Esophagus (tissue), 2 donors: ENCODE measurements at regions not wholly inside any gene's neighbourhood (a gene's known extent, or its start where the extent isn't known, plus 50 kb on each side); places are given as distances from the start of the nearest gene placed in this dataset.
"Not testable (repeated sequence)": the region's sequence is repeated elsewhere in the genome, so short reads cannot be mapped to it uniquely, and the experiment has no call there.

Experiments
- H3K27ac ChIP-seq, 2 donors: one replicate each; pipeline ENCODE4 v1.5.1; 2013; ENCODE audit warnings: low read depth in 2 of 2, mild to moderate bottlenecking in 2 of 2, inconsistent platforms in 1 of 2, low read length in 1 of 2, moderate library complexity in 1 of 2
- H3K27me3 ChIP-seq, 2 donors: one replicate each; pipeline ENCODE4 v1.6.1; 2013; ENCODE audit warnings: low read length in 2 of 2, control low read depth in 1 of 2, mild to moderate bottlenecking in 1 of 2; ENCODE audit not compliant: insufficient read depth in 2 of 2, control insufficient read depth in 1 of 2
- H3K36me3 ChIP-seq, 2 donors: one replicate each; pipeline ENCODE4 v1.6.1; 2013; ENCODE audit warnings: low read length in 1 of 2; ENCODE audit not compliant: control insufficient read depth in 2 of 2, insufficient read depth in 2 of 2
- H3K4me1 ChIP-seq, 2 donors: one replicate each; pipeline ENCODE4 v1.6.1; 2013; ENCODE audit warnings: low read length in 1 of 2; ENCODE audit not compliant: control insufficient read depth in 2 of 2, insufficient read depth in 2 of 2
- H3K4me3 ChIP-seq, 2 donors: one replicate each; pipeline ENCODE4 v1.5.1; 2013; ENCODE audit warnings: low read length in 2 of 2, mild to moderate bottlenecking in 2 of 2, low read depth in 1 of 2, moderate library complexity in 1 of 2
- H3K9me3 ChIP-seq, 2 donors: one replicate each; pipeline ENCODE4 v1.6.1; 2013; ENCODE audit warnings: mild to moderate bottlenecking in 2 of 2, low read depth in 1 of 2, low read length in 1 of 2, moderate library complexity in 1 of 2; ENCODE audit not compliant: control insufficient read depth in 2 of 2, insufficient read depth in 1 of 2
- WGBS, 2 donors: extraction: QIAGEN DNeasy Blood & Tissue Kit; methylation state at CpG; one replicate each; pipeline ENCODE4 v1.1.7; 2013; 5-methylcytosine and 5-hydroxymethylcytosine counted together
- donor health status: healthy with polysubstance abuse.
- donor health status: Bipolar disorder and iron deficiency.

DNA sequence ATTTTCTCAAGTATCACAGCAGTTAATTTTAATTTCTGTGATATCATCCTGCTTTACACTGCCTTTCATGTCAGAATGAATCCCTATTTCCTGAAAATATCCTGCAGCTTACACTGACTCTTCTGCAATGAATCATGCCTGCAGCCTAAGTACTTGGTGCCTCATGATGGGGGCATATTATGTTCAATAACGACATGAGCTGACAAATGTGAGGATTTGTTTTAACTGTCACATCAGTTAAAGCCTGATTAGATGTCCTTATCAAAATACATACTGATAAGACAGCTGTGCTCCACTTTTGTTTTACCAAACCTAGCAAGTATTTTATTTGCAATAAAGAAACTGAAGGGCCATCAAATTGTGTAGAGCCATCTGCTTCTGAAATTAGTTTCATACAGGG is 359.9 kb upstream of the AGA start:
- Histone ChIP-seq H3K27me3 (no peaks in the 10 kb centered on the region), H3K27ac (no peak overlapping the region), H3K36me3 (no peaks in the 10 kb centered on the region), H3K9me3 (no peaks in the 10 kb centered on the region), H3K4me1 (no peaks in the 10 kb centered on the region), H3K4me3 (no peak overlapping the region)
- WGBS, 2 donors, result 22 to 29% methylated on average over 1 of the region's 1 CpG

DNA sequence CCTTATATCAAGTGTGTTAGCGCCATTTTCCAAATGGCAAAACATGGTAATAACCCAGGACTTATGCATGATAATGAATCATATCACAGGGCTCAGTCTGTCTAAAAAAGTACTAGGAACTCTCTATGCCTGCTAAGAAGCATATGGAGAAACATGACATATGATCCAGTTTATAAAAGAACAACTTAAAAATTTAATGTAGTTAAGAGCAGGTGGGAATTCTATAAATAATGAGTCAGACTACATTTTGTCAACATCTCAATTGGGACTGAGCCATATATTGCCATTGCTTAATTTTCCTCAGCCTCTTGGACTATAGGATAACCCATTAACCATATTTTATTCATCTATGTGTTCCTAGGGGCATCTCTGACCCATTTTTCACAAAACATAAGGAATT is 360.4 kb upstream of the AGA start:
- 85 to 90% methylated on average over 1 of the region's 1 CpG for WGBS, 2 donors
- H3K4me3 ChIP-seq, result no peak overlapping the region
- H3K27ac ChIP-seq, result no peak overlapping the region
- H3K27me3 ChIP-seq, result no peaks in the 10 kb centered on the region
- no peaks in the 10 kb centered on the region for H3K36me3 ChIP-seq
- no peaks in the 10 kb centered on the region for H3K9me3 ChIP-seq
- H3K4me1 ChIP-seq, result no peaks in the 10 kb centered on the region

DNA sequence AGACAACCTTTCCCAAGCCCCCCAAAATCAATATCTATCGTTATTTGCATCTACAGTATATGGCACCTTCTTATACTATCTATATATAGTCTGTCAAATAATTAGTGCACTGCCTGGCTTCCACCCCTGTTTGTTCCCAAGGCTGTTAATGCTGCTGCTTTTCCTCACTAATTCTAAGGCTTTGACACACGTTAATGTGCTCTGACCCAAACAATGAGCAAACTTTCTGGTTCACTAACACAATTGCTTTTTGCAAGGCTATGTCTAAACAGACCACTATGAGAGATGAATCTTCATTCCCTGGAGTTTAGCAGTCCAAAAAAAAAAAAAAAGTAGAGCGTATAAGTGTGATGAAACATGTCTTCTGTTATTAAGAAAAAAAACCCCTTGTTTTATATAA is 360.9 kb upstream of the AGA start:
- H3K36me3 ChIP-seq, result no peaks in the 10 kb centered on the region
- peaks cover 0 to 3% of the 10 kb centered on the region in 2 donors for H3K9me3 ChIP-seq
- no peak overlapping the region for H3K27ac ChIP-seq
- H3K27me3 ChIP-seq, result no peaks in the 10 kb centered on the region
- no peak overlapping the region for H3K4me3 ChIP-seq
- 46 to 58% methylated on average over 3 of the region's 3 CpGs for WGBS, 2 donors
- no peaks in the 10 kb centered on the region for H3K4me1 ChIP-seq

DNA sequence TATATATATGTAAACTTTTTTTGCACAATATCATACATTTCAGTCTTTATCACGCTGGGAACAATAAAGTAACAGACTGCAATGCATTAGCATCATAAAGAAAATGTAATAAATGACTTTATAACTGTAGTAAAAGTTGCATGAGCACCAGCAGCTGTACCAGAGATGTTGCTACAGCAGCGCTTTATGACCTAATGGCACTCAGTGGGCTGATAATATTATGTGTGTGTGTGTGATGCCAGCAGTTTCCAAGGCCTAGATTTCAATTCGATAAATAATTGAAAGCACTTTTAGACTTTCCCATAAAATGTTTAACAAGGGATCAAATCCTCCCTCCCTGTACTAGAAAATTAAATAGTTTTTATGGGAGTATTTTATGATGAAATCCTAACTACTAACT is 367.6 kb upstream of the AGA start:
- peaks cover 0 to 3% of the 10 kb centered on the region in 2 donors for H3K9me3 ChIP-seq
- H3K27ac ChIP-seq, result no peak overlapping the region
- no peaks in the 10 kb centered on the region for H3K36me3 ChIP-seq
- H3K27me3 ChIP-seq, result no peaks in the 10 kb centered on the region
- no peaks in the 10 kb centered on the region for H3K4me1 ChIP-seq
- no peak overlapping the region for H3K4me3 ChIP-seq
- WGBS, 2 donors, result 69 to 72% methylated on average over 3 of the region's 3 CpGs

DNA sequence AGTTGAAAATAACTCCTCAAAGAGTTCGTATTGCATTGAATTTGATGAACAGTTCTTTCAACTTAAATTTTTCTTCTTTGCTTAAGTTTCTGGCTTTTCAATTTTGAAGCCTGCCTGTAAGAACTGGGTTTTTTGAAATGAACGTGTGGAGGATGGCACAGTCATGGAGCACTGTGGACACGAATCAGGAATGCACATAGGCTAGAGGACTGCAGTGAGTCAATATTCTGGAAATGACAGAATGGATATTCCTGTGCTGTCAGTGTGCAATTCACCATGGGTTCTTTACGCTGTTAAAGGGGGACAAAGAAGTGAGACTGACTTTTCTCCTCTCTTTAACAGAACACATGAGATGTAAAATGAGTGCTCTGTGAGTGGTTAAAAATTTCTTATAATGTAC is 368.0 kb upstream of the AGA start:
- Histone ChIP-seq H3K4me1 (no peaks in the 10 kb centered on the region), H3K27ac (no peak overlapping the region), H3K4me3 (no peak overlapping the region), H3K36me3 (no peaks in the 10 kb centered on the region), H3K9me3 (peaks cover 0 to 3% of the 10 kb centered on the region in 2 donors), H3K27me3 (no peaks in the 10 kb centered on the region)
- 65 to 69% methylated on average over 4 of the region's 4 CpGs for WGBS, 2 donors

DNA sequence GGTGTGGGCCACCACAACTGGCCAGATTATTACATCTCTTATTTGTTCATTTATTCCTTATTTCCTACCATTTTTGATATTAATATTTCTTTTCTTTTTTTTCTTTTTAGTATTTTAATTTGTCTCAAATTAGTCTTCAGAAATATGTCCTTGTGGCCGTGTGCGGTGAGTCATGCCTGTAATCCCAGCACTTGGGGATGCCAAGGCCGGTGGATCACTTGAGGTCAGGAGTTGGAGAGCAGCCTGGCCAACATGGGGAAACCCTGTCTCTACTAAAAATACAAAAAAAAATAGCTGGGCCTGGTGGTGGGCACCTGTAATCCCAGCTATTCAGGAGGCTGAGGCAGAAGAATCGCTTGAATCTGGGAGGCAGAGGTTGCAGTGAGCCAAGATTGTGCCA is 376.2 kb upstream of the AGA start:
- H3K36me3 ChIP-seq, H3K27ac ChIP-seq, H3K4me3 ChIP-seq, H3K27me3 ChIP-seq, H3K4me1 ChIP-seq, H3K9me3 ChIP-seq: not testable (repeated sequence)
- 86 to 99% methylated on average over 4 of the region's 4 CpGs for WGBS, 2 donors

DNA sequence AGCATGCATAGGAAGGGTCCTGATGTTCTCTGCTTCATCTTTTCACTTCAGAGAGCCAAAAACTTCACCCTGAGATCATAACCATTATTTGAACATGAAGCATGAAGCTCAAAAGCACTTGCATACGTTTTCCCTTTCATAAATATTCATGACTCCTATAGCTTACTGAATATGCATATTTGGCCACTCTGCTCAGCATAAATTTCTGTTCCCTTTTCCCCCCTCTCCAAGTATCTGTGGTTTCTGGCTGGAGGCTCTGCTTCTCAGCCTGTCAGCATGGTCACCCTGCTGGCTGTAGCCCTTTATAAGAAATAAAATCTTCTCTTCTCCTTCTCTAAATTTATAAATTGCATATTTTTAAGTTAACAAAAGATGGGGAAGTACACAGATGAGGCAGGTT is 384.7 kb upstream of the AGA start:
- H3K4me1 ChIP-seq, result no peaks in the 10 kb centered on the region
- no peak overlapping the region for H3K4me3 ChIP-seq
- H3K36me3 ChIP-seq, result no peaks in the 10 kb centered on the region
- H3K9me3 ChIP-seq, result no peaks in the 10 kb centered on the region
- 21 to 32% methylated on average over 1 of the region's 1 CpG for WGBS, 2 donors
- no peak overlapping the region for H3K27ac ChIP-seq
- H3K27me3 ChIP-seq, result no peaks in the 10 kb centered on the region

DNA sequence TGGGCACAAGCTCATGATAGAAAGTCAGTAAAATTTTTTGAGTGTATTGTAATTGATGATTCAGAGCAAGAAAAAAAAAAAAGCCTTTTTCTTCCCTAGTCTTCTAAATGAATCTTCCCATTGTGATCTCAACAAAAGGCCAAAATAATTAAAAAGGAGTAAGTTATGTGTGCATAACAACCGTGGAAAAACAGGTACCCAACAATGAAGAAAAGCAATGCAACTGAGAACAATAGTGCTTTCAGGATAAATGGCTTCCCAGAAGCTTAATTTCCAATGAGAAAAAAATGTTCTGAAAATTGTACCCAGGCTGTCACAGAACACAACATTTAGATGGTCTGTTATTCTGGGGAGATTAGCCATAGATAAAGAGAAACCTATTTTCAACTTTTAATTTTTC is 399.0 kb upstream of the AGA start:
- H3K4me3 ChIP-seq, result no peak overlapping the region
- WGBS, 2 donors, result 0 to 37% methylated on average over 1 of the region's 1 CpG

DNA sequence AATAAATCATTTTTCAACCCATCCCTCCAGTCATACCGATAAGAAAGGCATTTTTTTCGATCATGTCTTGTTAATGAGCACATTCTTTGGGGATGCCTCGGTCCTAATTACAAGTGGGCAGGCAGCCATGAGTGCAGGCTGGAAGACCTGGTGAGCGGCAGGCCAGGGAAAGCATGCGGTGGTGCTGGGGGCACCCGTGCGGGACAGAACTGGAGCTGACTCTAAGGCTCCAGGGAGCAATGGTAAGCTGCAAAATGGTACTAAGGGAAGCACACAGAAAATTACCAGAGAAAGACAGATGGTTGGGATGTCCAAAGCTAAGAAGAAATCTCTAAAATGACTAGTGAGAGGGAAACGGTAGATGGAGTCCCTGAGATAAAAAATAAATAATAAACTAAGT is 411.0 kb upstream of the AGA start:
- Histone ChIP-seq H3K4me3 (no peak overlapping the region), H3K27ac (no peak overlapping the region), H3K36me3 (no peaks in the 10 kb centered on the region), H3K9me3 (peaks cover 0 to 3% of the 10 kb centered on the region in 2 donors), H3K4me1 (no peaks in the 10 kb centered on the region), H3K27me3 (no peaks in the 10 kb centered on the region)
- WGBS, 2 donors, result 91 to 92% methylated on average over 8 of the region's 8 CpGs

More for the DNA sequence above, 399.0 kb upstream of the AGA start:
- H3K27ac ChIP-seq, result no peak overlapping the region
- H3K36me3 ChIP-seq, result no peaks in the 10 kb centered on the region
- no peaks in the 10 kb centered on the region for H3K27me3 ChIP-seq
- H3K9me3 ChIP-seq, result no peaks in the 10 kb centered on the region
- no peaks in the 10 kb centered on the region for H3K4me1 ChIP-seq

DNA sequence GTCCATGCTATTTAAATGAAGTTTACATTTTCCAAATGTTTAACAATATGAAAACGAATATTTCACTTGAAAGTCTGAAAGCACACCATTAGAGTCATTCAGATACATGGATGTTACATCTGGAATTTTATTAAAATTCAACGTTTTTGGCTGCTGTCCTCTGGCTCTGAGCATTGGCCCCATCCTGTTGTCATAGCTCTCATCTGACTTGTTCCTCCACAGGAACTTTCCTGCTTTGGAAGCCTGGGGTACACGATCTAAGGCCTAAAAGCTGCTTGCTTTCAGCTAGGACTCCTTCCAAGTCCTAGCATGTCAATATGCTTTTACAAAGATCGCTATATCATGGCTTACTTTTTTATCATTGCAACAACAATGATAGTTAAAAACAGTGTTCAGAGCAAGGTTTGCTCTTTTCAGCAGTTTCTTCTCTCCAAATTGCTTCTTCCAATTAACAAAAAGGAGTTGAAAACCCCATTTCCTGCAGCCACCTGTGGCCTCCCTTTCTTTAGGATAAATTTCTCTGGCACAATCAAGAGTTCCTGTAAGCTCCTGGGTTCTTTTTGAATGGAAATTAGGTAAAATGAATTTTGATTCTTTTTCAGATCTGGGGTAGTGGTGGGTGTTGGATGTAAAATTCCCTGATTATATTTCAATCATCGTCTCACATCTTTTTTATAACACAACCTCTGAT is 413.4 kb upstream of the AGA start:
- Histone ChIP-seq H3K9me3 (peaks cover 0 to 3% of the 10 kb centered on the region in 2 donors), H3K36me3 (no peaks in the 10 kb centered on the region), H3K27me3 (no peaks in the 10 kb centered on the region), H3K4me1 (no peaks in the 10 kb centered on the region), H3K4me3 (no peak overlapping the region), H3K27ac (no peak overlapping the region)
- whole genome bisulfite sequencing, 2 donors, result 52 to 53% methylated on average over 5 of the region's 5 CpGs
